CD14-positive monocyte (primary cell): ENCODE measurements at regions not wholly inside any gene's neighbourhood (a gene's known extent, or its start where the extent isn't known, plus 50 kb on each side); places are given as distances from the start of the nearest gene placed in this dataset.

Experiments used
- DNase-seq, 3 donors: peaks; one replicate each; pipeline ENCODE4 v3.0.0-alpha.2; 2011 to 2022
- H2AFZ ChIP-seq: 2 replicates; pipeline ENCODE4 v1.6.0; 2012; ENCODE audit warnings: mild to moderate bottlenecking, low read depth, low read length, inconsistent platforms; ENCODE audit not compliant: insufficient read depth, poor library complexity, severe bottlenecking
- H3K27ac ChIP-seq, 2 donors: 1 replicate in 1 of 2; 2 replicates in 1 of 2; pipeline ENCODE4 v1.5.1; 2012 to 2013; ENCODE audit warnings: low read length in 2 of 2, control low read depth in 1 of 2, inconsistent platforms in 1 of 2, low read depth in 1 of 2, mild to moderate bottlenecking in 1 of 2
- H3K27me3 ChIP-seq, 2 donors: one replicate each; pipeline versions ENCODE4 v1.6.0 to v1.6.1; 2011 to 2013; ENCODE audit warnings: low read length in 2 of 2; ENCODE audit not compliant: control insufficient read depth in 2 of 2, insufficient read depth in 2 of 2
- H3K36me3 ChIP-seq, 2 donors: replicated peaks in 1 of 2; 1 replicate in 1 of 2; 2 replicates in 1 of 2; pipeline versions ENCODE4 v1.5.1 to v1.6.1; 2012 to 2013; ENCODE audit warnings: low read length in 2 of 2, control low read depth in 1 of 2, inconsistent platforms in 1 of 2, mild to moderate bottlenecking in 1 of 2; ENCODE audit not compliant: insufficient read depth in 2 of 2, control insufficient read depth in 1 of 2
- H3K4me1 ChIP-seq, 2 donors: 1 replicate in 1 of 2; 2 replicates in 1 of 2; pipeline versions ENCODE4 v1.5.1 to v1.6.1; 2012 to 2013; ENCODE audit warnings: low read length in 2 of 2, control low read depth in 1 of 2, inconsistent platforms in 1 of 2, mild to moderate bottlenecking in 1 of 2, moderate library complexity in 1 of 2; ENCODE audit not compliant: insufficient read depth in 2 of 2, control insufficient read depth in 1 of 2
- H3K4me2 ChIP-seq: replicated peaks from 2 replicates; pipeline ENCODE3; 2012; ENCODE audit warnings: low read length, moderate library complexity, mild to moderate bottlenecking; ENCODE audit not compliant: poor library complexity, severe bottlenecking; ENCODE audit errors: extremely low read depth
- H3K4me3 ChIP-seq, 3 experiments: fragments of 200-600 bp in 1 of 3; sonication (generic) in 1 of 3; replicated peaks in 1 of 3; 1 replicate in 2 of 3; 2 replicates in 1 of 3; pipeline ENCODE4 v1.5.1; 2011 to 2013; ENCODE audit warnings: low read length in 3 of 3, mild to moderate bottlenecking in 3 of 3, control low read depth in 2 of 3, low read depth in 2 of 3, inconsistent platforms in 1 of 3, moderate library complexity in 1 of 3
- H3K79me2 ChIP-seq: 2 replicates; pipeline ENCODE4 v1.6.0; 2012; ENCODE audit warnings: mild to moderate bottlenecking, control low read depth, inconsistent platforms, low read length, moderate library complexity; ENCODE audit not compliant: insufficient read depth
- H3K9ac ChIP-seq: 2 replicates; pipeline ENCODE4 v1.6.0; 2017; ENCODE audit warnings: low read length, mild to moderate bottlenecking; ENCODE audit not compliant: insufficient read depth, poor library complexity, severe bottlenecking
- H3K9me3 ChIP-seq, 2 donors: replicated peaks in 1 of 2; 1 replicate in 1 of 2; 2 replicates in 1 of 2; pipeline versions ENCODE4 v1.5.1 to v1.6.1; 2012 to 2013; ENCODE audit warnings: low read length in 2 of 2, control low read depth in 1 of 2; ENCODE audit not compliant: control insufficient read depth in 1 of 2, insufficient read depth in 1 of 2
- H4K20me1 ChIP-seq: 2 replicates; pipeline ENCODE4 v1.6.0; 2012; ENCODE audit warnings: mild to moderate bottlenecking, low read length, control low read depth, moderate library complexity; ENCODE audit not compliant: insufficient read depth
- H3K27ac Mint-ChIP-seq, 7 donors: one replicate each; pipeline ENCODE4 v1.8.0; 2020; ENCODE audit warnings: mild to moderate bottlenecking in 7 of 7, mixed read lengths in 7 of 7, moderate library complexity in 6 of 7, inconsistent platforms in 2 of 7
- H3K27me3 Mint-ChIP-seq, 3 donors: one replicate each; pipeline ENCODE4 v1.8.0; 2021 to 2022; ENCODE audit warnings: low read depth in 3 of 3, mild to moderate bottlenecking in 3 of 3, mixed read lengths in 3 of 3, moderate library complexity in 3 of 3, inconsistent platforms in 1 of 3
- H3K36me3 Mint-ChIP-seq, 2 donors: one replicate each; pipeline ENCODE4 v1.8.0; 2020; ENCODE audit warnings: mixed read lengths in 2 of 2, inconsistent platforms in 1 of 2, mild to moderate bottlenecking in 1 of 2
- H3K4me1 Mint-ChIP-seq: one replicate; pipeline ENCODE4 v1.8.0; 2020; ENCODE audit warnings: mild to moderate bottlenecking, mixed read lengths
- H3K4me3 Mint-ChIP-seq, 2 donors: one replicate each; pipeline ENCODE4 v1.8.0; 2020; ENCODE audit warnings: mild to moderate bottlenecking in 2 of 2, mixed read lengths in 2 of 2, moderate library complexity in 1 of 2
- H3K9me3 Mint-ChIP-seq, 7 donors: one replicate each; pipeline ENCODE4 v1.8.0; 2020 to 2022; ENCODE audit warnings: mixed read lengths in 7 of 7, mild to moderate bottlenecking in 6 of 7, moderate library complexity in 6 of 7, inconsistent platforms in 2 of 7
- CTCF ChIP-seq: fragments of 200-600 bp; IDR thresholded peaks from one replicate; pipeline ENCODE4 v1.8.0; 2022; ENCODE audit warnings: antibody characterized with exemption, mild to moderate bottlenecking
- WGBS: methylation state at CpG from one replicate; pipeline ENCODE4 v1.1.5; 2013; ENCODE audit warnings: missing lambda C conversion rate; ENCODE audit not compliant: insufficient coverage; 5-methylcytosine and 5-hydroxymethylcytosine counted together
- intact Hi-C, 2 donors: fragments of 100-400 bp; cut with micrococcal nuclease; formaldehyde crosslinking; loops; one replicate each; pipeline versions ENCODE4 v1.15.0 to v1.15.1; 2023

DNA sequence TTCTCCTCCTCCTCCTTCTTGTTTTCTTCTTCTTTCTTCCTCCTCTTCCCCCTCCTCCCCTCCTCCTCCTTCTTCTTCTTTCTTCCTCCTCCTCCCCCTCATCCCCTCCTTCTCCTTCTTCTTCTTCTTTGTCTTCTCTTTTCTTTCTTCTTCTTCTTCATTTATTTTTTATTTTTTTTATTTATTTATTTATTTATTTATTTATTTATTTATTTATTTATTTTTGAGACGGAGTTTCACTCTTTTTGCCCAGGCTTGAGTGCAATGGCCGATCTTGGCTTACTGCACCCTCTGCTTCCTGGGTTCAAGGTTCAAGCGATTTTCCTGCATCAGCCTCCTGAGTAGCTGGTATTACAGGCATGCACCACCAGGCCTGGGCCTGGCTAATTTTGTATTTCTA lies 1332.5 kb upstream of the CDH9 start:
- DNase-seq = no peak
- Mint-ChIP-seq H3K4me1 (no peaks in the 10 kb centered on the region), H3K4me3 (no peak overlapping the region), H3K9me3 (peaks cover 2 to 11% (median 6%) of the 10 kb centered on the region in 7 donors), H3K27ac (no peak overlapping the region), H3K27me3 (no peaks in the 10 kb centered on the region), H3K36me3 (no peaks in the 10 kb centered on the region)
- no peaks in the 10 kb centered on the region for H3K36me3 ChIP-seq
- no peaks in the 10 kb centered on the region for H3K79me2 ChIP-seq
- no peak overlapping the region for H3K4me3 ChIP-seq
- no peak for TF ChIP-seq CTCF
- H3K27me3 ChIP-seq = no peaks in the 10 kb centered on the region
- H3K4me1 ChIP-seq = no peaks in the 10 kb centered on the region
- no peak overlapping the region for H2AFZ ChIP-seq
- no peaks in the 10 kb centered on the region for H4K20me1 ChIP-seq
- no peak overlapping the region for H3K27ac ChIP-seq
- no peak overlapping the region for H3K9ac ChIP-seq
- peaks cover 1 to 8% of the 10 kb centered on the region in 2 donors for H3K9me3 ChIP-seq
- WGBS = 100% methylated on average over 1 of the region's 3 CpGs
- intact Hi-C loops = no loop called here
- H3K4me2 ChIP-seq = no peak overlapping the region

- H3K27me3 ChIP-seq = no peaks in the 10 kb centered on the region
- no CpG with 5 or more reads among the region's 2 CpGs for WGBS
- Mint-ChIP-seq H3K27ac (no peak overlapping the region), H3K27me3 (no peaks in the 10 kb centered on the region), H3K4me1 (no peaks in the 10 kb centered on the region), H3K36me3 (no peaks in the 10 kb centered on the region), H3K9me3 (peaks cover 2 to 11% (median 5%) of the 10 kb centered on the region in 7 donors), H3K4me3 (no peak overlapping the region)
- intact Hi-C loops = loop anchor here in 1 of 2 donors (10.0 kb wide), 1 partner anchor 55 kb away; no protein-coding TSS in a partner anchor
- H3K4me1 ChIP-seq = no peaks in the 10 kb centered on the region
- H3K4me2 ChIP-seq = no peak overlapping the region
- H3K36me3 ChIP-seq = no peaks in the 10 kb centered on the region
- H3K79me2 ChIP-seq = no peaks in the 10 kb centered on the region
- DNase-seq = no peak
- no peak for TF ChIP-seq CTCF
- H3K9ac ChIP-seq = no peak overlapping the region
- H2AFZ ChIP-seq = no peak overlapping the region
- peaks cover 3 to 5% of the 10 kb centered on the region in 2 donors for H3K9me3 ChIP-seq
- H3K27ac ChIP-seq = no peak overlapping the region
- no peaks in the 10 kb centered on the region for H4K20me1 ChIP-seq
- no peak overlapping the region for H3K4me3 ChIP-seq
Observed at GRCh38 chr5:28369418-28369817, 1331.0 kb upstream of the CDH9 start.
